ENCODE measurements at regions not wholly inside any gene's neighbourhood (a gene's known extent, or its start where the extent isn't known, plus 50 kb on each side); places are given as distances from the start of the nearest gene placed in this dataset.

DNA sequence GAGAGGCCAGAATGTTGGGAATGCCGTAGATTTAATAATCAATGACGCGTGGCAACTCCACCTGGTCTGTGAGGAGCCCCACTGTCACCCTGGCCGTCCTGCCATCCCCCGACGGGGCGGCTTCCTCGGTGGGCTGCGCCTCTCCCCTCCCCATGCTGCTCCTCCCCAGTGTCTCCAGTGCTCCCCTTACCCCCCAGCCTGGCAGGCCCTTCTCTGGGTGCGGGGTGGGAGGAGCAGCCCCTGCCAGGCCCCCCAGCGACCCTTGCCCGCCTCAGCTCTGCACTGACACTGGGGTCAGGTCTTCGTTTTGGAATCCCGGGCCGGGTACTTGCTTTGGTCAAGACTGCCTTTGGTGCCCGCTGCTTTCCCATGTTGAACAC lies 82.3 kb upstream of the FRMD1 start:
- TF ChIP-seq, protein P1, sequence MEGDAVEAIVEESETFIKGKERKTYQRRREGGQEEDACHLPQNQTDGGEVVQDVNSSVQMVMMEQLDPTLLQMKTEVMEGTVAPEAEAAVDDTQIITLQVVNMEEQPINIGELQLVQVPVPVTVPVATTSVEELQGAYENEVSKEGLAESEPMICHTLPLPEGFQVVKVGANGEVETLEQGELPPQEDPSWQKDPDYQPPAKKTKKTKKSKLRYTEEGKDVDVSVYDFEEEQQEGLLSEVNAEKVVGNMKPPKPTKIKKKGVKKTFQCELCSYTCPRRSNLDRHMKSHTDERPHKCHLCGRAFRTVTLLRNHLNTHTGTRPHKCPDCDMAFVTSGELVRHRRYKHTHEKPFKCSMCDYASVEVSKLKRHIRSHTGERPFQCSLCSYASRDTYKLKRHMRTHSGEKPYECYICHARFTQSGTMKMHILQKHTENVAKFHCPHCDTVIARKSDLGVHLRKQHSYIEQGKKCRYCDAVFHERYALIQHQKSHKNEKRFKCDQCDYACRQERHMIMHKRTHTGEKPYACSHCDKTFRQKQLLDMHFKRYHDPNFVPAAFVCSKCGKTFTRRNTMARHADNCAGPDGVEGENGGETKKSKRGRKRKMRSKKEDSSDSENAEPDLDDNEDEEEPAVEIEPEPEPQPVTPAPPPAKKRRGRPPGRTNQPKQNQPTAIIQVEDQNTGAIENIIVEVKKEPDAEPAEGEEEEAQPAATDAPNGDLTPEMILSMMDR (IDR thresholded peaks at IDR 0.05), result no peak
- no peak for TF ChIP-seq POLR2A (IDR thresholded peaks at IDR 0.05)

Measured in ovary (tissue), 3 donors.